Neural crest cell (in vitro differentiated cells): ENCODE measurements at regions not wholly inside any gene's neighbourhood (a gene's known extent, or its start where the extent isn't known, plus 50 kb on each side); places are given as distances from the start of the nearest gene placed in this dataset.

Experiments used
- DNase-seq: peaks from one replicate; pipeline ENCODE4 v3.0.0; 2021; ENCODE audit warnings: low read depth, mixed read lengths, low spot score
- H3K27ac Mint-ChIP-seq: one replicate; pipeline ENCODE4 v1.8.0; 2021; ENCODE audit warnings: mild to moderate bottlenecking, mixed read lengths; ENCODE audit not compliant: unreplicated experiment
- H3K27me3 Mint-ChIP-seq: 2 replicates; pipeline ENCODE4 v1.8.0; 2021; ENCODE audit warnings: low read depth, mild to moderate bottlenecking, mixed read lengths
- H3K36me3 Mint-ChIP-seq: 2 replicates; pipeline ENCODE4 v1.8.0; 2021; ENCODE audit warnings: low read depth, mild to moderate bottlenecking, mixed read lengths
- H3K4me1 Mint-ChIP-seq: 2 replicates; pipeline ENCODE4 v1.8.0; 2021; ENCODE audit warnings: mixed read lengths
- H3K4me3 Mint-ChIP-seq: one replicate; pipeline ENCODE4 v1.8.0; 2021; ENCODE audit warnings: mild to moderate bottlenecking, mixed read lengths
- H3K9me3 Mint-ChIP-seq: 2 replicates; pipeline ENCODE4 v1.8.0; 2021; ENCODE audit warnings: mixed read lengths
- TF ChIP-seq, protein P1 (sequence below): fragments of 200-600 bp; sonication (generic); conservative IDR thresholded peaks from 2 replicates; pipeline ENCODE4 v1.5.0; 2021; ENCODE audit warnings: antibody characterized with exemption, mild to moderate bottlenecking

DNA sequence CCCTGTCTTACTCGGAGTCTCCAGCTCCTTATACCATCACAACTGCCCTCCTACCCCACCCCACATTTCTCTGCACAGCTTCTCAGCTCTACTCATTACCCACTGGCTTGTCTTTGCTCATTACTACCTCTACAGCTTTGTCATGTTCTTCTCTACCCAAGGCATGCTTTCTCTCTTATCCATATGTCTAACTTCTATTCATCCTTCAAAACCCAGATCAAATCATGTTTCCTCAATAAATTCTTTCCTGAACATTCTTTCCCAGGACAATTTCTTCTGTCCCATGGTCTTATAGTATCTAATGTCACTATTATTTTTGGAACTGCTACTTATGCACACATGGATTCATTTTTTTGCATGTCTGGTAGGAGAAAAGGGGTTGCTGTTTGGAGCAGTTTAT lies 231.4 kb downstream of the PTEN start:
- DNase-seq: no peak
- H3K36me3 Mint-ChIP-seq: no peaks in the 10 kb centered on the region

DNA sequence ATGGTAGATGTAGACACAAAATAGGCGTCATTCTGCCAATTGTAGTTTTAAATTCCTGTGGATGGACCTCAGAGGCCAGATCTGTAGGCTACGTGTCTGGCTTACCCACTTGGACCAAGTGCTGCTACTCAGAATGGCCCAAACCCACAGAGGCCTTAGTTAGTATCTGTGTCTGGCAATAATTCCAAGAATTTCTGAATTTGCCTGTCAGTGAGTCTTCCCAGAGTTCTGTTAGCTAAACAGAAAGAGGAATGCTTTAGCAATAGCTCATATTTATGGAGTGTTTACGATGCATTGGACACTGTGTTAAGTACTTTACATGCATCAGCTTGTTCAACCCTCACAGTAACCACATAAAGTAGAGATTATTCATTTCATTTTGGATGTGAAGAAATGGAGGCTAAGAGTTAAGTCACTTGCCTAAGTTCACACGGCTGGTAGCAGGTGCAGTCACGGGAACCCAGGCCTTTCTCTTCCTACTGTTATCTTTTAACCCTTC lies 231.8 kb downstream of the PTEN start:
- H3K4me1 Mint-ChIP-seq: no peaks in the 10 kb centered on the region
- DNase-seq: no peak
- no peaks in the 10 kb centered on the region for H3K36me3 Mint-ChIP-seq
- H3K27ac Mint-ChIP-seq: no peak overlapping the region
- H3K27me3 Mint-ChIP-seq: no peaks in the 10 kb centered on the region
- H3K4me3 Mint-ChIP-seq: no peak overlapping the region
- H3K9me3 Mint-ChIP-seq: no peaks in the 10 kb centered on the region
- TF ChIP-seq, protein P1, sequence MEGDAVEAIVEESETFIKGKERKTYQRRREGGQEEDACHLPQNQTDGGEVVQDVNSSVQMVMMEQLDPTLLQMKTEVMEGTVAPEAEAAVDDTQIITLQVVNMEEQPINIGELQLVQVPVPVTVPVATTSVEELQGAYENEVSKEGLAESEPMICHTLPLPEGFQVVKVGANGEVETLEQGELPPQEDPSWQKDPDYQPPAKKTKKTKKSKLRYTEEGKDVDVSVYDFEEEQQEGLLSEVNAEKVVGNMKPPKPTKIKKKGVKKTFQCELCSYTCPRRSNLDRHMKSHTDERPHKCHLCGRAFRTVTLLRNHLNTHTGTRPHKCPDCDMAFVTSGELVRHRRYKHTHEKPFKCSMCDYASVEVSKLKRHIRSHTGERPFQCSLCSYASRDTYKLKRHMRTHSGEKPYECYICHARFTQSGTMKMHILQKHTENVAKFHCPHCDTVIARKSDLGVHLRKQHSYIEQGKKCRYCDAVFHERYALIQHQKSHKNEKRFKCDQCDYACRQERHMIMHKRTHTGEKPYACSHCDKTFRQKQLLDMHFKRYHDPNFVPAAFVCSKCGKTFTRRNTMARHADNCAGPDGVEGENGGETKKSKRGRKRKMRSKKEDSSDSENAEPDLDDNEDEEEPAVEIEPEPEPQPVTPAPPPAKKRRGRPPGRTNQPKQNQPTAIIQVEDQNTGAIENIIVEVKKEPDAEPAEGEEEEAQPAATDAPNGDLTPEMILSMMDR: no peak

More for the DNA sequence above, 231.4 kb downstream of the PTEN start:
- TF ChIP-seq, protein P1: no peak
- no peak overlapping the region for H3K4me3 Mint-ChIP-seq
- H3K27ac Mint-ChIP-seq: no peak overlapping the region
- H3K9me3 Mint-ChIP-seq: no peaks in the 10 kb centered on the region
- no peaks in the 10 kb centered on the region for H3K4me1 Mint-ChIP-seq
- no peaks in the 10 kb centered on the region for H3K27me3 Mint-ChIP-seq

- no peaks in the 10 kb centered on the region for H3K36me3 Mint-ChIP-seq
- H3K4me1 Mint-ChIP-seq: no peaks in the 10 kb centered on the region
- no peak overlapping the region for H3K27ac Mint-ChIP-seq
- no peak overlapping the region for H3K4me3 Mint-ChIP-seq
- no peaks in the 10 kb centered on the region for H3K9me3 Mint-ChIP-seq
- TF ChIP-seq, protein P1: no peak
- H3K27me3 Mint-ChIP-seq: no peaks in the 10 kb centered on the region
- DNase-seq: no peak
Observed at GRCh38 chr10:88095778-88096431, 232.5 kb downstream of the PTEN start.

DNA sequence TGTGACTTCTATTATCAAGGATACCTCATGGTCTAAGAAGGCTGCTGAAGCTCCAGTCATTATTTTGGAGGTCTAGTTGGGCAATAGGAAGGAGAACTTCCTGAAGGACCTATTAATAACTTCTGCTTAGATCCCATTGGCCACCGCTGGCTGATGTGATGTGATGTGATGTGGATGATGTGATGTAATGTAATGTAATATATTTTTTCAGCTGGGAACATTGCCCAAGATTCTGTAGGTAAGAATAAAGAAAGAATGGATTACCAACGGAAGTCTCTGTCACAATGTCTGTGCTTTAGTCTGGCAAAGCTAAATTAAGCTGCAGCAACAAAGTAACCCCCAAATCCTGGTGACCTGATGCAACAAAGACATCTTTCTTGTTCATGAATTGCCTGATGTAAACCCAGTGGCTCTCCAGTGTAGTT lies 233.7 kb downstream of the PTEN start:
- H3K27ac Mint-ChIP-seq: no peak overlapping the region
- H3K27me3 Mint-ChIP-seq: no peaks in the 10 kb centered on the region
- H3K9me3 Mint-ChIP-seq: peaks cover 4% of the 10 kb centered on the region
- no peak for DNase-seq
- peaks cover 3% of the 10 kb centered on the region for H3K36me3 Mint-ChIP-seq
- TF ChIP-seq, protein P1: no peak
- no peak overlapping the region for H3K4me3 Mint-ChIP-seq
- H3K4me1 Mint-ChIP-seq: no peaks in the 10 kb centered on the region

- TF ChIP-seq, protein P1: no peak
- no peak overlapping the region for H3K27ac Mint-ChIP-seq
- peaks cover 3% of the 10 kb centered on the region for H3K36me3 Mint-ChIP-seq
- H3K9me3 Mint-ChIP-seq: peaks cover 4% of the 10 kb centered on the region
- DNase-seq: no peak
- H3K4me3 Mint-ChIP-seq: no peak overlapping the region
- H3K27me3 Mint-ChIP-seq: no peaks in the 10 kb centered on the region
- H3K4me1 Mint-ChIP-seq: no peaks in the 10 kb centered on the region
Observed at GRCh38 chr10:88097536-88097935, 234.1 kb downstream of the PTEN start.
